SH-SY5Y (cell line): ENCODE measurements at regions not wholly inside any gene's neighbourhood (a gene's known extent, or its start where the extent isn't known, plus 50 kb on each side); places are given as distances from the start of the nearest gene placed in this dataset.

Experiments
- GATA2 ChIP-seq: IDR thresholded peaks from 2 replicates; pipeline ENCODE4 v1.6.1; 2011; ENCODE audit warnings: mild to moderate bottlenecking, low read depth, low read length
- GATA3 ChIP-seq: IDR thresholded peaks from 2 replicates; pipeline ENCODE4 v1.6.1; 2011; ENCODE audit warnings: low read depth, mild to moderate bottlenecking, low read length, moderate library complexity

DNA sequence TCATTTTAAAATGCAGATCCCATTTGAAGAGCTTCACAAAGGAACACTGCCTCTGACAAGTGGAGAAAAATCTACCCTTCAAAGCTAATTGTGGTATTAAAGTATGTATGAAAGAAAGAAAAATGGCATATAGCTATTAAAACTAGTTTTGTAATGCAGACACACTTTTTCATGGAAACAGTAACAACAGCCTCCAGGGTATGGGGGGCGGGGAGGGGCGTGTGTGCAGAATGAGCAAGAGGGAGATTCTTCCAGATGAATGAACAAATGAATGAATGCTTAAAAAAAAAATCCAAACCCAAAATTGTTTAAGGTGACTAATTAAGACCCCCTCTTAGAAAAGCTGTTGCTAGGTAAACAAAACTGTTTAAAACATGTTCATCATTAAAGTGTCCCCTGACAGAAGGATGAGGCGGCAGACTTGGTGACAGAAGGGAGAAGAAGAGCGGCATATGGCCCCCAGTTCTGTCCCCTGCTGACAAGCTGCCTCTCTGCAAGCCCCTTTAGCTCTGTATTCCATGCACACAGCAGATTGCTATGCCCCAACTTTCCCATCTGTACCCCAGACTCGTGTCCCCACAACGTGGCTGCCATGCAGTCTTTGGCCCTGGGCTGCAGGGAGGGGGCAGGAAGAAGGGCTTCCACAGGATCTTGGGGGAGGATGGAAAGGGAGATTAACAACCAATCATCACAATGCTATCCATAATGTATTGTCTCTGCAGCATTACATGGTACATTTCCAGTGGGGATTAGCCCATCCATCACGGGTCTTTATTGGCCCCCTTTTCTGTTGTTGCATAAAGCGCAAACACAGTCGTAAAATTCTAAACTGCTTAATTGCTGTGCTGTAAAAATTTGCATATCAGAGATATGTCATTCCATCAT, 108.4 kb upstream of the OLIG3 start:
- TF ChIP-seq GATA3 (no peak), GATA2 (no peak)
